Neural progenitor cell (in vitro differentiated cells): ENCODE measurements at regions not wholly inside any gene's neighbourhood (a gene's known extent, or its start where the extent isn't known, plus 50 kb on each side); places are given as distances from the start of the nearest gene placed in this dataset.

ENCODE experiments used
- CTCF ChIP-seq: fragments of 200-600 bp; sonication (generic); IDR thresholded peaks from 2 replicates; pipeline ENCODE4 v1.5.1; 2017; ENCODE audit warnings: antibody characterized with exemption, mild to moderate bottlenecking
- EZH2 ChIP-seq: fragments of 200-600 bp; sonication (generic); IDR thresholded peaks from 2 replicates; pipeline ENCODE4 v1.6.1; 2017; ENCODE audit warnings: antibody characterized with exemption, mild to moderate bottlenecking, moderate library complexity

GRCh38 chr10:27359792-27360355, 119.3 kb upstream of the ACBD5 start:
- TF ChIP-seq CTCF (no peak), EZH2 (no peak)
